Caki2 (cell line): ENCODE measurements at regions not wholly inside any gene's neighbourhood (a gene's known extent, or its start where the extent isn't known, plus 50 kb on each side); places are given as distances from the start of the nearest gene placed in this dataset.
"Not testable (repeated sequence)": the region's sequence is repeated elsewhere in the genome, so short reads cannot be mapped to it uniquely, and the experiment has no call there.

ENCODE experiments used
- DNase-seq: peaks from one replicate; pipeline ENCODE4 v3.0.0-alpha.2; 2015; ENCODE audit warnings: low read depth
- in situ Hi-C: cut with HindIII; loops from 2 replicates; pipeline ENCODE4 v1.10.0; 2016; ENCODE audit warnings: low sequenced_read_pairs, low pct_unique_long_range_greater_than_20kb, mixed read lengths

DNA sequence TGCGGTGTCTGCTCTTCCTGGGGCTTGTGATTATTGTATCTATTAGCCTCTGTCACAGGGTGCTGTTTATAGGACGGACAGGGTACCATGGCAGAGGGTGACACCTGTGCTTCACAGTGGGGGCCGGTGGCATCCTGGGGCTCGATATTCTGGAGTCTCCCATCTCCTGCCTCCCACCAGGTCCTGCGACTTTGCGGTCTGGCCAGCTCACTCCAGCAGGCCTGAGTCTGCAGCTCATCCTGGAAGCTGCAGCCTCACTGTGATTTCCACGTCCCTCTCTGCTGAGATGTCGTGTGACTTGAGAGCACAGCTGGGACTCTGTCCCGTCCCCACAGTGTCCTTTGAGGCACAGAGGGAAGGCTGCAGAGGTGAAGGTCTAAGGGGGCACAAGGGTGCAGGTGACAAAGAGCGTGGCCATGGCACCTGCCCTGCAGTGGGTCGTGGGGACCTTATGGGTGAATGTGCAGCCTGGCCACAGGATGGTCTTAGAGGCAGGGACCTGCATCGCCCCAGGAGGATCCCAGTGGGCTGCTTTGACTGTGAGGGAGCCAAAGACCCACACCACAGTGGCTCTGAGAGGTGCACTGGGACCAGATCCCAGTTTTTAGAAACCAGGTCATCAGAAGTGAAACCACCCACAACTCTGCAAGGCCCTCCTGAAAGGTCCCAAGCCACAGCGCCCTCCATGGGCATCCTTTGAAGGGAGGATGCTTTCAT is 172.8 kb downstream of the KLF13 start:
- in situ Hi-C loops, result no loop called here
- DNase-seq, result no peak

DNA sequence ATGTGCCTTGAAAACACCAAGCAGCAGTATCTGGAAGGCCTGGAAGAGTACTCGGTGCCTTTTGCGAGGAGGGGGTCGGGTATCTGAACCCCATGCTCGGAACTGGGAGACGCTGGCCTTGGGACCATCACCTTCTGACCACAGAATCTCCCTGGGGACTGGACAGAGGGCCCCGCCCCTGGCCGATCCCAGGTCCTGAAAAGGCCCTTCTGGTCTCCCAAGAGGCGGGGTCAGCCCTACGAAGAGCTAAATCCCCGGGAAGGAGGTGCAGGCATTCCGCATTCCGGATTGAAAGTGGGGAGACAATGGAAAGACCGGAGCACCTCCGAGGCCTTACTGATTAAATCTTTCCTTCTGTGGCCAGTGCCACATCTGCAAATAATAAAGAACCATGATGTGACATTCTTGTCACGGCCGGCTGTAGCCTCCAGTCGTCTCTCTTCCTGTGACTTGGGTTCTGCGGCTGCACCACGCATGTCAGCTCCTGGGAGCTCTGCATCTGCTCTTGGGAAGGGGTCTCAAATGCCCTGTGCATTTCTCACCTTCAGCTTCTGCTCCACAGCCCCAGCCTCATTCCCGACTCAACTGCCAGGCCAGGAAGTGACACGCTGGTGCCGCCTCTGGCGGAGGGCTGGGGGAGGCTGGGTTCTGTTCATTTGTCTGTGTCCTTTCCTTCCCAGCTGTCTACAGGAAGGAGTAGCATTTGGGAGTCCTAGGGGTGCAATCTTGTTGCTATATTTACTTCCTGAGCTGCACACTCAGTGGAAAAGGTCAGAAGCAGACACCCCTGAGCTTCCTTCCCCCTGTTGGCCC is 173.5 kb downstream of the KLF13 start:
- DNase-seq, result no peak
- in situ Hi-C loops, result no loop called here

DNA sequence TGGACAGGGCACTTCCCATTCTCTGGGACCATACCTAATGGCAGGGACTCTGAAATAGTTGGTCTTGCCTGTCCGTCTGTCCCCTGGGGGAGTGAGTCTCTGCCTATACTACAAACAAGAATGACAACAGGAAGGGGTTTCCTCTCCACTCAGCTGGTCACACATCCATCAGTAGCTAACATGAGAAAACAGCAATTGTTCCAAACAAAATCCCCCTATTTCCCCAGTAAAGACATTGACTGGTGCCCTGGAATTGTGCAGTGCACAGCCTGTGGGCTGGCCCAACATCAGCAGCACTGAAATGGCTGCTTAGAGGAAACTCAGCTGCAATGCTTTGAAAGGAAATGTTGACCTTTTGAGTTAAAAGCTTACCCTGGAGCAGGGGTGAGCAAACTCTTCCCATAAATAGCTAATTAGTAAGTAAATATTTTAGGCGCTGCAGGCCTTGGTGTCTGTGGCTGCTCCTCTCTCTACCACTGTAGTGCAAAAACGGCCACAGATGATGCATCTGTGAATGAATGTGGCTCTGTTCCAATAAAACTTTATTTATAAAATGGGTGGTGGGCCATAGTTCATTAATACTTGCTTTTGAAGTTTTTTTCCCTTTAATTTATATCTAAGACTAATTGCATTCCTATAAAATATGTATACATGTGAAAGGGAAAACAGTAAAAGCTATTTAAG is 174.3 kb downstream of the KLF13 start:
- in situ Hi-C loops, result no loop called here
- no peak for DNase-seq

DNA sequence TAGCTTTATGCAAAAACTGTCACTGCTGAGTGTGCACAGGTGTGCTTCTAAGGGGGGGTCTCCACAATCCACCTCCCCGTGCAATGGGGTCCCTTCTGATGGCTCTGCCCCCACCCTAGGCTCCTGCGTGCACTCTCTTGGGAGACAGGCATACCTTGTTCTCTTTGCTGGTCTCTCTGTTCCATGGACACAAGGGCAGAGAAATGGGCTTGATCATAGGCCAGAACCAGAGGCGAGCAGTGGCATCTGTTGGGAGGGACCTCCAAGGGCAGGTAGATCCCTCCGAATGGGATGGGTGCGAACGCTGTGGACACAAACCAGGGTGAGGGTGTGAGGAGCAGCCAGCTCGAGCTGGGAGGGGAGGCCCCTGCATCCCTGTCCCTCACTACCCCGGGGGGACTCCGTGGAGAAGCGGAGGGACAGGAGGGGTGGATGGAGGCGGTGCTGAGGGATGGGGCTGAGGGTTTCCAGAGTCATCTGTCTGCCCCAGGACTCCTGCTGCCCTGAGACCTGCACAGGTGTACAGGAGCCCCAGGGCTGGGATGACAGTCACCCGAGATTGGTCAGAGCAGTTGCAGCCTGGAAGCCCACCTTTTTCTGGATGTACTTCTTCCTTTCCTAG is 175.0 kb downstream of the KLF13 start:
- in situ Hi-C loops, result no loop called here
- no peak for DNase-seq

DNA sequence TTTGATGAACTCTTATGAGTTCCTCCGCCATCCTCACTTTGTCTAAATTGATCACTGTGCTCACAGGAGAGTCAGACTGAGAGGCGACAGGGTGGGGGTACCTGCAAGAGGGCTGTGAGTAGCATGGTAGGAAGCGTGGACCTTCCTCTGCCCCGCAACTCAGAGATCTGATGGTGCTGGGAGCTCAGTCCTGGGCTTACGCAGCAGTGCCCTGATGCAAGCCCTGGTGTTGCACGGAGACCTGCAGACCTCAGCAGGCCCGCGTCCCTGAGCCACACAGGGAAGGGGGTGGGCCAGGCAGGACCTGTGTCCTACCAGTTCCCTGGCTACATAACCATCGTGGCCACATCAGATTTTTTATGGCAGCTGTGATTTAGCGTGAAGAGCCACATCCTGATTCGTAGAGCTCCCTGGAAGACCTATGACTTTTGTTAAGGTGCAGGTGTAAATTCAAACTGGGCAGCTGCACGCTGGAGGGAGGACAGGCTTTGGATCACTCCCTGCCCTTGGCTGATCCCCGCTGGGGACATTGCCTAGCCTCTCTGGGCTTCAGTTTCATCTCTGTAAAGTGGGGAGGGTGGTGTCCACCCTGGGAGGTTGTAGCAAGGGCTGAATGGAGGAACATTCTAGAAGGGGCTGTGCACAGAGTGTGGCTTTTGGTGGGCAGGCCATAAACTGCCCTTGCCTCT is 176.1 kb downstream of the KLF13 start:
- DNase-seq, result no peak
- in situ Hi-C loops, result no loop called here

DNA sequence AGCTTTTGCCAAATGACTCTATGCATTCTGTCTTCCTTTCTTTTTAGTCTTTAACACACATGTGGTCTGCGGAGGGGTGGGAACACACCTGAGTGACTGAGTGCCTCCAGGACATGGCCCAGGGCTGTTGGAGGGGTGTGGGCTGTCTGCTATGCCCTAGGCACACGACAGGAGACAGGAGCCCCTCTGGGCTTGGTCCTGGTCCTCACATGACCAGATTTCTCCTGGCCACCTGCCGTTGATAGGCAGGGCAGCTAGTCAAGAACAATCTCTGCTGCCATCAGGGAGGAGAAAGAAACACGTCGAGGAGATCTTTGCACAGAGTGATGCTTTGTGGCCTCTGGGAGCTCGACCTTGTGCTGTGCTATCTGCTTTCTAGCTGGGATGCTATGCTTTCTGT is 176.6 kb downstream of the KLF13 start:
- in situ Hi-C loops, result no loop called here
- DNase-seq, result no peak

DNA sequence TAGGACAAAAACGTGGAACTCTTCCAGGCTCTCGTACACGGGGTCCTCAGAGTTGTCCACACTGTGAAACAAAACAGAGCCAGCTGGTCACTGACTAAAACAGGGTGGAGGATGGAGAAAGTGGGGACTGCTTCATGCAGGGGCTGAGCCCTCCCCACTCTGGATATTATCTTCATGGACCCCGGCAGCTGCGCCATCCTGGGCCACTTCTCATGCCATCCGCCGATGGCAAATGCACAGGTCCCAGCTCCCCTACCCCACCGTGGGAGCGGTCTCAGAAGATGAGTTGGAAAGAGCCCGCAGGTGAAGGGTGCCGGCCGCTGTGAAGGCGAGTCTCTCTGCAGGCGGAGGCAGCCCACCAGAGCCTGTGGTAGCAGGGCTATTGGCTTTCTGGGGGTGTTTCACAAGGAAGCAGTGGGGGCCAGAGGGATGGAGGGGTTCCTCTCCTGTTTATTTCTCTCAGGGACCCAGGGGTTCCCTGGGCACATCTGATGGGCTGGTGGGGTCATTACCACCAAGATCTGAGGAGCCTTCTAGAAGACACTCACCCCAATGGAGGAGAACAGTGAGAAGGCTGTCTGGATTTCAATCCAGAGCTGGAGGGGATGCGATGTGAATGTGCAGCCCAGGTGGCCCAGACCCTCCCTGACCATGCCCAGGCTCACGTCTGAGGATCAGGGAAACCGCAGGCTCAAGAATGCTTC is 177.3 kb downstream of the KLF13 start:
- no peak for DNase-seq
- in situ Hi-C loops, result no loop called here

DNA sequence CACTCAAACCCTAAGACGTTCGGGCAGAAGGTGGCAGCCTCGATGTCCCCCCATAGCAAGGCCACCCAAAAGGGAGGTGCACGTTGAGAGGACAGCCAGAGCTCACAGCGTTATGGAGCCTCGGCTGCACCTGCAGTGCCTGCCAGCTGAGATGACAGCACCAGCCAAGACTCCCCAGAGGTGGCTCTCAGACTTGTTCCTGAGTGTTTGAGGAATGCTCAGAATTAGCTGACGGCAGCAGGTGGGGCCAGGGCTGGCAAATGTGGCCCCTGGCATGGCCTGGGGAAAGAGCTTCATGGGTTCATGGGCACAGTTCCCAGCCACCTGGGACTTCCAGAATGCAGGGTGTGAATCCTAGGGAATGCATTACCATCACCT is 177.8 kb downstream of the KLF13 start:
- in situ Hi-C loops, result no loop called here

DNA sequence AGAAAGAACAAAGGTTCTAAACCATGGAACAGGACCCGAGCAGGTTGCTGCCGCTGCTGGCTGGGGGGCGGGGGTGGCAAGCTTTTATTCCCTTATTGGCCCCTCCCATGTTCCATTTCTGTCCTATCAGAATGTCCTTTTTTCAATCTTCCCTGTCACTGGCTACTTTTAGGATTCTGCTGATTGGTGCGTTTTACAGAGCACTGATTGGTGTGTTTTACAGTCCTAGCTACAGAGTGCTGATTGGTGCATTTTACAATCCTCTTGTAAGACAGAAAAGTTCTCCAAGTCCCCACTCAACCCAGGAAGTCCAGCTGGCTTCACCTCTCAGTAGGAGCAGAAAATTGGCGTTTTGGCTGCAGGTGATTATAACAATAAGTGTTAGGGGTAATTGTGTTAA is 180.9 kb downstream of the KLF13 start:
- DNase-seq, in situ Hi-C loops: not testable (repeated sequence)

More for the DNA sequence above, 177.8 kb downstream of the KLF13 start:
- no peak for DNase-seq

DNA sequence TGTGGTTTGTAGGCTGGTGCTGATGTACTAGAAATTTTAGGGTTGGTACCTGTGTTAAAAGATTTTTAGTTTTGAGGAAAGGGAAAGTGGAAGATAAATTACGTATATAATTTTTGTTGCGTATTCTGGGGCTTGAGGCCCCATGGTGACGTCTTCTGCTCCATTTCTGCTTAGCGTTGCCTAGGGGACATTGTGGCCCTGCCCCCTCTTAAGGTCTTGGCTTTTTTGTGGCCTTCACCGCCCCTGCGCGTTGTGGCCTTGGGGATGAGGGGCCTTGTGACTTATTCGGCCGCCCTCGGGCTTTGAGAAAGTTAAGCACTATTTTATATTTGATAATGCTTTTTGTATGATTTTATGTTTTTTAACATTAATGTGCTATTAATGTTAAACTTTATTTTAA is 182.0 kb downstream of the KLF13 start:
- in situ Hi-C loops, result no loop called here
- no peak for DNase-seq

DNA sequence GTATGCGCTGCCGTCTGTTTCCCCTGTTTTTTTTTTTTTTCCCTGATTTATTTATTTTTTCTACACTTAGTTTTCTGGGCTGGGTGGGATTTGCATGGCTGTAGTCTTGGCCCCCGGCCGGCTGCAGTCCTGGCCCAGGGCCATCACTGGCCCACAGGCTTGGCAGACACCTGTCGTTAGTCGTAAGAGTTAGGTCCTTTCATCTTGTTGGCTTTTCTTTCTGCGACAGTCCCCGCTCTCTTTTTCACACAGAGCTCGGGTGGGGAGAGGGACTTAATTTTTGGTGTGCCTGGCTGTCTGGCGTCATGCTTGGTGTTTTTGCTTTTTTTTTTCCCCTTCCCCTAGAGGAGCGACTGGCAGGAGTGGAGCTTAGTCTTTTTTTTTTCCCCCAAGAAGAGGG is 183.4 kb downstream of the KLF13 start:
- no peak for DNase-seq
- in situ Hi-C loops, result no loop called here

DNA sequence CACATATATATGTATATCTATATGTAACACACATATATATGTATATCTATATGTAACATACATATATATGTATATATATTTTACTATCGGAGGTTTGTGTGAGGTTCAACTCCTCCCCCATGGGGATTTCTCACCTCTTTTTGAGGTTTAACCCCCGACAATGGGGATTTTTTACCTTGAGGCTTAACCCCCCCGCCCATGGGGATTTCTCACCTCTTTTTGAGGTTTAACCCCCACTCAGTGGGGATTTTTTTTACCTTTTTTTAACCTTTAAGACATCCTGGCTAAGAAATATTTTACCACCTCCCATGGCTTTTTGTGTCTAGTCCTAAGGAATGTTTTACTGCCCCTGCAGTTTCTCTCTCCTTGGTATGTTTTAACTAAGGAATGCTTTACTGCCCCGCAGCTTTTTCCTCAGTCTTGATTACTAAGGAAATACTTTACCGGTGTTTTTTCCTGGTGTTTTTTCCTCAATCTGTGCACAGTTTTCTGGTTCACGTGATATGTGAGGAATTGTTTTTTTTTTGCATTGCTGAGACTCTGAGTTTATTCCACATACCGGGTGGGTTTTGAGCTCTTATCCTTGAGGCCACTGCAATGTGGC is 185.2 kb downstream of the KLF13 start:
- in situ Hi-C loops, result no loop called here
- DNase-seq, result no peak

DNA sequence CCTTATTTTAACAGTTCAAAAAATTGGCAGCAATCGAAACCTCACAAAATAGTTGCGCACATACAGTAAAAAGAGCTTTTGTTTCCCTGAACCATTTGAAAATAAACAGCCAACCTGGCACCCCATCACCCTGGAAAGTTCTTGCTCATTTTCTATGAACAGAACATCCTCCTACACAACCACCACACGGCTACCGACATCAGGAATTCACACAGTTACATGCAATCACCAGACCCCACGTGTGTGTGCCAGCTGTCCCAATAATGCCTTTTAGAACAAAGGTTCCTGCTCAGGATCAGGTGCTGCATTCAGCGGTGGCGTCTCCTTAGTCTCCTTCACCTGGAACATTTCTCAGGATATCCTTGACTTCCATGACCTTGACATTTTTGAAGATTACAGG is 186.5 kb downstream of the KLF13 start:
- no peak for DNase-seq
- in situ Hi-C loops, result no loop called here

DNA sequence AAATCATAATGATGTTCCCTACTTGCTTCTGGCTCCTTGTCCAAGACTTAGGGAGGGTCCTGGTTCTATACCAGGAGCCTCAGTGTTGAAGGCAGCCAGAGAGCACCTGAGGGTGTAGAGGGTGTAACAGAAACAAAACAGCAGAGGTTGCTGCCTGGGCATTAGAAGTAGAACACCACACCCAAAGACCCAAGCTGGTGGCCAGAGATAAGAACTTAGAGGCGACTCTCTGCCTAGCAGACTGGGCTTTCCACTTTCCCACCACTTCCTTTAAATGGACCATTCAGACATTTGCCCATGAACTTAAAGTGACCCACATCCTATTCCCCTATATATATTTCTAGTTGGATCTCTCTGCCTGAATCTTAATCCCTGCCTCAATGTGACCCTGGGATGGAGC is 189.8 kb downstream of the KLF13 start:
- DNase-seq, result no peak
- in situ Hi-C loops, result no loop called here

DNA sequence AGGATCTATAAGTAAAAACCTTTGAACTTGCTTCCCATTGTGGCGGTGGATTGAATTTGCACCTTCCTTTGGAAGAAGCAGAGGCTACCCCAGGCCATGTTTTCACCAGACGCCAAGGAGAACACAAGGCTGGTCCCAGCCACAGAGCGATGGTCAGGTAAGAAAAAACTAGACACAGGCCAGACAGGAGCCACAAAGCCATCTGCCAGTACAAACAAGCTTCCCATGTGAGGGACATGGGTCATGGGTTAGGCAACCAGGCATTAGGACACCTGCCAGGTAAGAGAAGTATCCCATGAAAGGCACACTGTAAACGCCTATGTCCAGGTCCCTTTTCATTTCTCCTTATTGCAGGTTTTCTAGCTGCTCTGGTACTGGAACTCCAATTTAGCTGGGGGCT is 190.2 kb downstream of the KLF13 start:
- in situ Hi-C loops, result no loop called here
- no peak for DNase-seq

DNA sequence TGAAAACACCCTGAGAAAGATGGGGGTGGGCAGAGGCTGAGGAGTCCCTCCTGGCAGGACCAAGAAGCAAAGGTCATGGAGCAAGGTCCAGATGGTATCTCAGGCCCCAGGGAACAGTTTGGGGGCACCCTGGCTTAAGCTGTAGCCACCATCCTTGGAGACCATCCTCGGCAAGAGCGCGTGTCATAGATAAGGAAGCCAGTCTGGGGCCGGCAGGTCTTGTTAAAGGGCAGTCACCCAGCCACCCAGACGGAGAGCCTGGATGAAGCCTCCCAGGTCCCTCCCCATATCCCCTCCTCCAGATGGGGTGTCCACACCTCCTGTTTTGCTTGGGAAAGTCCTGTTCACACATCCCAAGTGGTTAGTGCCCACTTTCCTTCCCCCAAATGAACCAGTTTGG is 191.1 kb downstream of the KLF13 start:
- no peak for DNase-seq
- in situ Hi-C loops, result no loop called here

DNA sequence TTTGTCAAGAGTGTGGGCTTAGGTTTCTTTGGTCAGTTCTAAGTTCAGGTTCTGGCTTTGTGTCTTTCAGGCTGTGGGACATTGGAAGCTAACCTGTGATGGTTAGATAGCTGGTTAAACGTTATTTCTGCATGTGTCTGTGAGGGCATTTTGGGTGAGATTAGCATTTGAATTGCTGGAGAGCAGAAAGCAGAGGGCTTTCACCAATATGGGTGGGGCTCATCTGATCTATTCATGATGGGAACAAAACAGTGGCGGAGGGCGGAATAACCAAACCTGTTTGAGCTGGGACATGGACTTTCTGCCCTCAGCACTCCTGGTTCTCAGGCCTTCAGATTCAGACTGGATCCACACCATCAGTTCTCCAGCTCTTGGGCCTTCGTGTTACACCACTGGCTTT is 195.4 kb downstream of the KLF13 start:
- DNase-seq, result no peak
- in situ Hi-C loops, result no loop called here
